NT2/D1 (cell line): ENCODE measurements at regions not wholly inside any gene's neighbourhood (a gene's known extent, or its start where the extent isn't known, plus 50 kb on each side); places are given as distances from the start of the nearest gene placed in this dataset.

ENCODE experiments used
- SUZ12 ChIP-seq: IDR thresholded peaks from 2 replicates; pipeline ENCODE4 v1.6.1; 2011; ENCODE audit not compliant: insufficient read length, insufficient read depth; ENCODE audit errors: extremely low read depth
- ZNF274 ChIP-seq: IDR thresholded peaks from 2 replicates; pipeline ENCODE4 v1.6.1; 2011; ENCODE audit warnings: mild to moderate bottlenecking, low read depth, low read length

- TF ChIP-seq ZNF274 (no peak), SUZ12 (no peak)
These were observed 1753.6 kb upstream of the SEL1L start for GRCh38 chr14:83287300-83287699.
